GM18907 (cell line): ENCODE measurements at regions not wholly inside any gene's neighbourhood (a gene's known extent, or its start where the extent isn't known, plus 50 kb on each side); places are given as distances from the start of the nearest gene placed in this dataset.
A peak's percentile ranks its signal among the peaks of the same experiment; 100 is the strongest.

Experiments used
- ATAC-seq: cut with Tn5 transposase; IDR thresholded peaks from one replicate; pipeline ENCODE4 v1.9.1; 2021; ENCODE audit warnings: mild to moderate bottlenecking, moderate library complexity; ENCODE audit not compliant: unreplicated experiment

GRCh38 chr16:48105976-48106375 is 49.8 kb downstream of the ABCC12 start:
- ATAC-seq, result no peak

- ATAC-seq, result no peak
Measured at GRCh38 chr16:48105456-48105855, 50.3 kb downstream of the ABCC12 start.

GRCh38 chr16:48103591-48103990 is 52.2 kb downstream of the ABCC12 start:
- no peak for ATAC-seq

- no peak for ATAC-seq
Measured at GRCh38 chr16:48102083-48103008, 53.4 kb downstream of the ABCC12 start.

DNA sequence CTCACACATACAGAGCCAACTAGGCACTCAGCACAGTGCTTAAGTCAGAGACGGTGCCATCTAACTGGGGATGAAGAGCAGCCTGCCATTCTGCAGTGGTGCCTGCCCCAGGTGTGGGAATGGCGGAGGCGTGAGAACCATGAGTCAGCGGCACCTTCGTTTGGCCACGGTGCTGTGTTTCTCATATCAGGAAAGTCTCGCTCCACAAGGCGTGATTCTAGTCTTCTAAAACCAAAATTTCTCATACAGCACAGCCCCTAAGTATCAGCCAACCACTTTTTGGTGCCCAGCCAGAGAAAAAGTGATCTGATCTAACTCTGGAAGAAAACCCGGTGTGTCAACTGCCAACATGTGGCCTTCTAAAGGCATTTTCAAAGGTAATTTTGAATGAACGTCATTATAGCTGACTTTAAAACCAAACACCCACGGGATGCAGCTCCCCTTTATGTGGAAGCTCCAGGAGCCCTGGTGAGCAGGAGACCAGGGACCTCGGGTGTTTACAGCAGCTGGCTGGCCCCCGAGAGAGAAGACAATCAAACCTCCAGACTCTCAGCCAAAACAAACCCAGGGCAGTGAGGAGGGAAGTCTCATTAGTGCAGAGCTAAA is 54.6 kb downstream of the ABCC12 start:
- peak; percentile 49 for ATAC-seq

GRCh38 chr16:48099455-48099854 is 56.3 kb downstream of the ABCC12 start:
- ATAC-seq, result no peak

- ATAC-seq, result no peak
Measured at GRCh38 chr16:48098472-48098871, 57.3 kb downstream of the ABCC12 start.

GRCh38 chr16:48091117-48091516 is 64.7 kb downstream of the ABCC12 start:
- no peak for ATAC-seq

DNA sequence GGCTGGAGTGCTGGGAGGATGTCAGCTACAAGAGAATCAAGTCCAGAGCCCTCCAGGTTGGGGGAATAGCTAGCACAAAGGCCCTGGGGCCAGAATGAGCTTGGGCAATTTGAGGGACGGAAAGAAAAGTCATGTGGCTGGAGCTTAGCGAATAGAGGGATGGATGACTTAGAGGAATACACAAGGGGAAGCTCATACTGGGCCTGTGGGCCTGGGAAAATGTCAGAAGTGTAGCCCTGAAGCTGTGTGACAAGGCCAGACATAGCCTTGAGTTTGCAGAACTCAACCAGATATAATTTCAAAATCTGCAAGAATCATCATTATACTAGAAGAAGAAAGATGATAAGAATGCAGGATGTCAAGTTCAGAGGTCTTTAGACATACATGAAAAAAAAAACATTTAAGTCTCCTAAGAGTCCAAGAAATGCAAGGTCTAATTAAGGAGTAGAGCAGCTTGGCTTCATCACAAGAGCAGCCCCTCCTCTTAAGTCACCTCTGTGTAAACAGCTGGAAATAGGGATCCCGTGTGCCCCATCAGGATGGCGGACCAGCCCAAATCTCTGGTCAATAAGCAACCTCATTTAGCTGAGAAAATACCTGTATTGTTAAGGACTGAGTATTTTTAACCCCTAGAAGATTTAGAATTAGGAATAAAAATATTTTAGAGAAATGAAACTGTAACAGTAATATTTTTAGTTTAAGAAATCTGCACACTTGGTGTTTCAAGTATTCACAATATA is 66.6 kb downstream of the ABCC12 start:
- no peak for ATAC-seq

GRCh38 chr16:48087639-48088038 is 68.2 kb downstream of the ABCC12 start:
- ATAC-seq, result no peak

GRCh38 chr16:48086422-48086821 is 69.4 kb downstream of the ABCC12 start:
- no peak for ATAC-seq

- no peak for ATAC-seq
Measured at GRCh38 chr16:48085729-48086128, 70.1 kb downstream of the ABCC12 start.

DNA sequence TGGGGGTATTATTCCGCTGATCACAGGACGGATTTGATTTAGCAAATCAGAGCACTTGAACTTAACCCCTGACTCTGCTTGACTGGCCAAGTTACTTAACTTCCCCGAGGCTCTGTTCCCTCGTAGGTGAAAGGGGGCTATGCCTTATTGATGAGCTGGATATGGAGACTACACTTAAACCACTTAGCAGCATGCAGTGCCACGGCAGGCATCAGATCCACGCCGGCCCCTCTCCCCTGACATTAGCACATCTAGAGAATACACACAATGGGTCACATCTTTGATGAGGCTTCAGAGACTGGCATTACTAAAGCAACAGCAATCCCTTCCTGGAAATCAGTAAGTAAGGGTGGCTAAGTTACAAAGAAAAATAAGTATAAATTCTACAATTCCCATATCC is 71.0 kb downstream of the ABCC12 start:
- no peak for ATAC-seq

DNA sequence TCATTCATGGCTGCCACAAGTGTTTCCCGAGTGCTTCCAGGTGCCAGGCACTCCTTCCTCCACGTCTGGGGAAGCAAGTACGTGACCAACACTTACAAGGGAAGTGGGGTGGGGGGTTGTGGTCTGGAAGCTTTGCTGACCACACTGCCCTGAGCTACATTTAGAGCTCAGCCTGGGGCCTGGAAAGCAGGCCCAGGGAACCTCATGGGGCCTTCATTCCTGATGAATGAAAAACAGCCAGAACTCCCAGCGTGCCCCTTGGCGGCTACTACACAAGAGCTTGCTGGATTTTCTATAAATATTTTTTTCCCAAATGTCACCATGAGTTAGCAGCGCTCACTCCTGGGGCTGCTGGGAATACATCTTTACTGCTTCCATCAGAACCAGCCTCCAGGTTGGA is 73.3 kb downstream of the ABCC12 start:
- ATAC-seq, result no peak

- ATAC-seq, result no peak
Measured at GRCh38 chr16:48081656-48082055, 74.1 kb downstream of the ABCC12 start.

DNA sequence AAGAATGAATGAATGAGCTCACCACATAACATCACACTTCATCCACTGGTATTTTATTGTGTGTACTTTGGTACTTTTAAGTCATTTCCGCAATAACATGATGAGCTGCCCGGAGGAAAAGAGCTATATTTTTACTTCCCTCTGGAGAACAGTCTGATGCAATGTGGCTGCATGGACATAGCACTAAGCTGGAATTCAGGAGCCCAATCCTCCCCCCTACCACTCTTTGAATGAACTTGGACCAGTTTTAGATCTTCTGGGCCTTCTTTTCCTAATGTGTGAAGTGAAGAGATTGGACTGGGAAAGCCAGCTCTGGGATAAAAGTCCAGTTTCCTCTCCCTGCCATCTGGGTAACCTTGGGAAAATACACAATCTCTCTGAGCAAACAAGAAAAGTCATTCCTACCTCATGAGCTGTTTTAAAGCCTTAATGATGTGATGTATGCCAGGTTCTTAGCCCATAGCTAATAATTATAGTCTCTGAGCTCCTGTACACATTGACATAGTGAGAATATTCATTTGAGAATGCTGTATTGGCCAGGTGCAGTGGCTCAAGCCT is 79.3 kb downstream of the ABCC12 start:
- no peak for ATAC-seq

- ATAC-seq, result no peak
Measured at GRCh38 chr16:48075398-48075797, 80.4 kb downstream of the ABCC12 start.

DNA sequence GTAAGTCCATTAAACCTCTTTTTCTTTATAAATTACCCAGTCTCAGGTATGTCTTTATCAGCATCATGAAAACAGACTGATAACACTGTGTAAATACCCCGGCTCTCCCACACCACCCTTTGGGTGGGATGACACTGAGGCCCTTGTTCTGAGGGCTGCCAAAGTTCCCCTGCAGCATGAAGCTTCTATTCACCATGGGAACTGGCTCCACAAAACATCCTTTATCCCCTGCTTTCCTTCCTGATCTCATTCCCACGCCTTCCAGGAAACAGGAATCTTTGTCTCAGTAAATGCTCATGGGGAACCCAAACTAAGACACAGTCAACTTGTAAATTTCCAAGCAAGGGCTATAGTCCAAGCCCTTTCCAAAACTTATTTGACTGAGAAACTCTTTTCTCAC is 88.4 kb downstream of the ABCC12 start:
- ATAC-seq, result no peak

- ATAC-seq, result no peak
Measured at GRCh38 chr16:48064971-48065370, 90.8 kb downstream of the ABCC12 start.

- no peak for ATAC-seq
Measured at GRCh38 chr16:48062681-48063080, 93.1 kb downstream of the ABCC12 start.

GRCh38 chr16:48059936-48060335 is 95.9 kb downstream of the ABCC12 start:
- ATAC-seq, result no peak
